C4-2B (cell line): ENCODE measurements at regions not wholly inside any gene's neighbourhood (a gene's known extent, or its start where the extent isn't known, plus 50 kb on each side); places are given as distances from the start of the nearest gene placed in this dataset.

Source experiments
- CTCF ChIP-seq: fragments of 450-650 bp; conservative IDR thresholded peaks from 2 replicates; pipeline ENCODE4 v1.5.1; 2017; ENCODE audit warnings: mild to moderate bottlenecking
- ZFX ChIP-seq: fragments of 450-650 bp; IDR thresholded peaks from 2 replicates; pipeline ENCODE4 v1.6.1; 2017

DNA sequence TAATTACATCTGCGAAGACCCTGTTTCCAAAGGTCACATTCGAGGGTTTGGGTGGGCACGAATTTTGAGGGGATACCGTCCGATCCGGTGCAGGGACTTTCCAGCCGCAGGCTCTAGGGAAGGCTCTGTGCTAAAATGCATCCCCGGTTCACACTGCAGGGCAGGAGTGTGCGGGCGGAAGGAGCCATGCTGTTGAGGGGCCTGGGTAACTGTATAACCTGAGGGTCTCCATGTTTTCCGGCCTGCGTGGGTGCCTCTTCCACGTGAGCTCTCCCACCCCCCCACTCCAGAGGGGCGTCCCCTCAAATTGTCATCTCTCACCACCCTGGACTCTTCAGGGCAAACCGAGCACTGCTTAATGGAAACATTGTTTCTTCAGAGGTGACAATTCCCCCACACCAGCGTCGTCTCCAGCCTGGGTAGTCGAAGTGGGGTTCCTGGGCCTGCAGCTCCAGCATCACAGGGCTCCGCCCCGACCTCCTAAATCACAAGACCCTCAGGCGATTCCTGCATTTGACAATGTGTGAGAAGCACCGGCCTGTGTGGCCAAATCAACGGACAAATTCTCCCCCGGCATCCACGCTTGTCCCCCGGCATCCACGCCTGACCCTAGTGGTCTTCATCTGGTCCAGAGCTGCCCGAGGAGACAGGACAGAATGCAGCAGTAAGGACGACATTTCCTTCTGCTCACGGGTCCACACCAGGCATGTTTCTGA is 51.2 kb downstream of the FOXL3 start:
- TF ChIP-seq CTCF (no peak), ZFX (no peak)
